HepG2 (cell line): ENCODE measurements at regions not wholly inside any gene's neighbourhood (a gene's known extent, or its start where the extent isn't known, plus 50 kb on each side); places are given as distances from the start of the nearest gene placed in this dataset.

Experiments used
- ATAC-seq: fragments of 200-7000 bp; cut with Tn5 transposase; 3 replicates; pipeline ENCODE4 v1.9.1; 2020; ENCODE audit warnings: mild to moderate bottlenecking, moderate library complexity
- BruUV-seq: library from RNA; stranded (reverse); fragments of 400-500 nt; replicated peaks from 2 replicates; lab custom pipeline; 2021; lab: Mats Ljungman, UMichigan
- CTCF ChIA-PET: fragments of 300-600 bp; formaldehyde crosslinking; extraction: SDS; loops from one replicate; lab custom pipeline; 2021; ENCODE audit warnings: low total read pairs, inconsistent platforms, low intra/inter-chr PET ratio; lab: Yijun Ruan, JAX
- POLR2A ChIA-PET: fragments of 350-600 bp; sonication (Branson Sonifier 250); formaldehyde crosslinking; loops from one replicate; lab custom pipeline; 2020; ENCODE audit warnings: antibody characterized with exemption, inconsistent platforms; lab: Yijun Ruan, JAX
- DNase-seq: peaks from one replicate; pipeline ENCODE4 v3.0.0-alpha.2; 2015; ENCODE audit warnings: low spot score
- FAIRE-seq: peaks from 3 replicates; lab custom pipeline; 2011; peaks lifted over from hg19 to GRCh38; lab: Jason Lieb, UNC
- H2AFZ ChIP-seq: one replicate; pipeline ENCODE4 v1.6.1; 2011; ENCODE audit warnings: low read length, inconsistent platforms
- H3K27ac ChIP-seq: fragments of 300-600 bp; 3 replicates; pipeline ENCODE4 v1.8.0; 2011; ENCODE audit warnings: mixed run types, mild to moderate bottlenecking, mixed read lengths, low read length, inconsistent platforms; ENCODE audit not compliant: insufficient read depth; ENCODE audit errors: extremely low read length
- H3K27me3 ChIP-seq, 2 experiments: fragments of 200-600 bp in 1 of 2; 2 replicates in 1 of 2; 3 replicates in 1 of 2; pipeline versions ENCODE4 v1.6.0 to v1.8.0; 2011; ENCODE audit warnings: low read length in 2 of 2, mild to moderate bottlenecking in 2 of 2, moderate library complexity in 2 of 2, inconsistent platforms in 1 of 2; ENCODE audit not compliant: insufficient read depth in 2 of 2, control insufficient read depth in 1 of 2
- H3K36me3 ChIP-seq, 2 experiments: fragments of 200-600 bp in 1 of 2; replicated peaks in 1 of 2; 2 replicates in 1 of 2; 3 replicates in 1 of 2; pipeline versions ENCODE4 v1.5.1 to v1.8.0; 2011; ENCODE audit warnings: low read length in 2 of 2, inconsistent platforms in 1 of 2; ENCODE audit not compliant: insufficient read depth in 2 of 2, control insufficient read depth in 1 of 2
- H3K4me1 ChIP-seq: 2 replicates; pipeline ENCODE4 v1.5.1; 2012; ENCODE audit warnings: low read length, inconsistent platforms; ENCODE audit not compliant: insufficient read depth
- H3K4me2 ChIP-seq: 2 replicates; pipeline ENCODE4 v1.6.0; 2011; ENCODE audit warnings: low read depth, low read length, inconsistent platforms
- H3K4me3 ChIP-seq, 3 experiments: fragments of 200-600 bp in 1 of 3; sonication (generic), shearing (Covaris generic) in 1 of 3; replicated peaks in 1 of 3; 2 replicates each; pipeline ENCODE4 v1.5.1; 2011 to 2016; ENCODE audit warnings: low read length in 3 of 3, inconsistent platforms in 2 of 3, low read depth in 2 of 3, mild to moderate bottlenecking in 2 of 3, control low read depth in 1 of 3, mixed read lengths in 1 of 3; ENCODE audit not compliant: insufficient read depth in 1 of 3
- H3K79me2 ChIP-seq: one replicate; pipeline ENCODE4 v1.6.1; 2011; ENCODE audit warnings: low read length, inconsistent platforms; ENCODE audit not compliant: insufficient read depth
- H3K9ac ChIP-seq: 2 replicates; pipeline ENCODE4 v1.6.0; 2011; ENCODE audit warnings: mild to moderate bottlenecking, low read depth, low read length, inconsistent platforms; ENCODE audit not compliant: insufficient read depth
- H3K9me3 ChIP-seq: 2 replicates; pipeline ENCODE4 v1.5.1; 2012; ENCODE audit warnings: mild to moderate bottlenecking, low read length
- H4K20me1 ChIP-seq: 2 replicates; pipeline ENCODE4 v1.6.0; 2011; ENCODE audit warnings: inconsistent platforms, mild to moderate bottlenecking, low read length, moderate library complexity; ENCODE audit not compliant: insufficient read depth
- MED1 ChIP-seq: sonication (generic); formaldehyde crosslinking; IDR thresholded peaks from 2 replicates; pipeline ENCODE4 v1.4.0; 2020; ENCODE audit warnings: missing genetic modification reagents
- NFE2L1 ChIP-seq: sonication (generic); formaldehyde crosslinking; IDR thresholded peaks from 2 replicates; pipeline ENCODE4 v1.4.0; 2020; ENCODE audit warnings: missing genetic modification reagents, mild to moderate bottlenecking, borderline replicate concordance
- PCBP1 ChIP-seq: fragments of 200-400 bp; formaldehyde crosslinking; IDR thresholded peaks from 2 replicates; pipeline ENCODE4 v1.6.1; 2017; ENCODE audit warnings: mild to moderate bottlenecking, low read depth, low read length, borderline replicate concordance
- RBM22 ChIP-seq: fragments of 200-400 bp; formaldehyde crosslinking; optimal IDR thresholded peaks from 2 replicates; pipeline ENCODE3; 2017; ENCODE audit warnings: mild to moderate bottlenecking, low read length, moderate library complexity
- SUZ12 ChIP-seq: fragments of 150-350 bp; IDR thresholded peaks from 2 replicates; pipeline ENCODE4 v1.6.1; 2014; ENCODE audit warnings: low read depth, low read length
- ZFP1 ChIP-seq: IDR thresholded peaks from 2 replicates; pipeline ENCODE4 v1.6.1; 2016
- ZNF788 ChIP-seq: sonication (generic); formaldehyde crosslinking; IDR thresholded peaks from 2 replicates; pipeline ENCODE4 v1.5.0; 2020; ENCODE audit warnings: mild to moderate bottlenecking, missing genetic modification reagents, borderline replicate concordance
- WGBS: methylation state at CpG from one replicate; pipeline ENCODE4 v1.1.6; 2017; ENCODE audit warnings: low lambda C conversion rate; 5-methylcytosine and 5-hydroxymethylcytosine counted together
- in situ Hi-C: cut with HindIII; loops from 2 replicates; pipeline ENCODE4 v1.10.0; 2017; ENCODE audit warnings: low pct_unique_long_range_greater_than_20kb; ENCODE audit not compliant: extremely low pct_ligation_motif_present
- intact Hi-C: fragments of 100-400 bp; cut with micrococcal nuclease; formaldehyde crosslinking; loops from one replicate; pipeline ENCODE4 v1.10.0; 2022; ENCODE audit not compliant: unreplicated experiment
- TF ChIP-seq, protein P1 (sequence below): IDR thresholded peaks from 2 replicates; pipeline ENCODE4 v1.6.1; 2016; ENCODE audit warnings: missing compliant biosample characterization, missing genetic modification reagents, borderline replicate concordance
- TF ChIP-seq, protein P2 (sequence below): sonication (generic); formaldehyde crosslinking; IDR thresholded peaks from 2 replicates; pipeline ENCODE4 v1.4.0; 2020; ENCODE audit warnings: missing genetic modification reagents, mild to moderate bottlenecking, borderline replicate concordance
- TF ChIP-seq, protein P3 (sequence below): sonication (generic); formaldehyde crosslinking; conservative IDR thresholded peaks from 2 replicates; pipeline ENCODE4 v1.5.0; 2020; ENCODE audit warnings: missing genetic modification reagents
- TF ChIP-seq, protein P4 (sequence below): sonication (generic); formaldehyde crosslinking; IDR thresholded peaks from 2 replicates; pipeline ENCODE4 v1.5.0; 2020; ENCODE audit warnings: mild to moderate bottlenecking, missing genetic modification reagents

DNA sequence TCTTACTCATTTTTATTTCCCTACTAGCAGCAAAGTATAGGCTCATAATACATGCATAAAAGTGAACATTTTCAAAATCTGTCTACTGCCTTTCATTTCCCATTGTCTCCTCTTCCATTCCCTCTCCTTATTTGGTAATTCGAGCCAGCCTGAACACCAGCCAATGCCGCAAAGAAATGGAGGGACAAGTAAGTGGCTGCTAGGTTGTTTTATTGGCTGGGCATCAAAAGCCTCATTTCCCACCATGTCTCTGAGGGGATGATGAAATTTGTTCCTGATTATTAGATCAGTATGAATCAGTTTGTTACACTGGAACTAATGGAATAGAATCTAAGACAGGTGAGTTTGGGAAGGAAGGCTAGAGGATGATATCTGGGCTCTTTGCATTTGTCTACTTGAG lies 143.5 kb downstream of the KCNA5 start:
- ATAC-seq (no peak), DNase-seq (no peak), FAIRE-seq (no peak)
- H3K4me1 ChIP-seq, result no peaks in the 10 kb centered on the region
- H3K9ac ChIP-seq, result no peak overlapping the region
- H3K36me3 ChIP-seq, result no peaks in the 10 kb centered on the region
- H4K20me1 ChIP-seq, result no peaks in the 10 kb centered on the region
- TF ChIP-seq, protein P1, sequence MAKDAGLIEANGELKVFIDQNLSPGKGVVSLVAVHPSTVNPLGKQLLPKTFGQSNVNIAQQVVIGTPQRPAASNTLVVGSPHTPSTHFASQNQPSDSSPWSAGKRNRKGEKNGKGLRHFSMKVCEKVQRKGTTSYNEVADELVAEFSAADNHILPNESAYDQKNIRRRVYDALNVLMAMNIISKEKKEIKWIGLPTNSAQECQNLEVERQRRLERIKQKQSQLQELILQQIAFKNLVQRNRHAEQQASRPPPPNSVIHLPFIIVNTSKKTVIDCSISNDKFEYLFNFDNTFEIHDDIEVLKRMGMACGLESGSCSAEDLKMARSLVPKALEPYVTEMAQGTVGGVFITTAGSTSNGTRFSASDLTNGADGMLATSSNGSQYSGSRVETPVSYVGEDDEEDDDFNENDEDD (CRISPR knock-in tag), result no peak
- TF ChIP-seq SUZ12 (no peak), RBM22 (no peak), PCBP1 (no peak), MED1 (CRISPR knock-in tag) (no peak), ZFP1 (CRISPR knock-in tag) (no peak), ZNF788 (no peak), NFE2L1 (CRISPR knock-in tag) (no peak)
- TF ChIP-seq, protein P2, sequence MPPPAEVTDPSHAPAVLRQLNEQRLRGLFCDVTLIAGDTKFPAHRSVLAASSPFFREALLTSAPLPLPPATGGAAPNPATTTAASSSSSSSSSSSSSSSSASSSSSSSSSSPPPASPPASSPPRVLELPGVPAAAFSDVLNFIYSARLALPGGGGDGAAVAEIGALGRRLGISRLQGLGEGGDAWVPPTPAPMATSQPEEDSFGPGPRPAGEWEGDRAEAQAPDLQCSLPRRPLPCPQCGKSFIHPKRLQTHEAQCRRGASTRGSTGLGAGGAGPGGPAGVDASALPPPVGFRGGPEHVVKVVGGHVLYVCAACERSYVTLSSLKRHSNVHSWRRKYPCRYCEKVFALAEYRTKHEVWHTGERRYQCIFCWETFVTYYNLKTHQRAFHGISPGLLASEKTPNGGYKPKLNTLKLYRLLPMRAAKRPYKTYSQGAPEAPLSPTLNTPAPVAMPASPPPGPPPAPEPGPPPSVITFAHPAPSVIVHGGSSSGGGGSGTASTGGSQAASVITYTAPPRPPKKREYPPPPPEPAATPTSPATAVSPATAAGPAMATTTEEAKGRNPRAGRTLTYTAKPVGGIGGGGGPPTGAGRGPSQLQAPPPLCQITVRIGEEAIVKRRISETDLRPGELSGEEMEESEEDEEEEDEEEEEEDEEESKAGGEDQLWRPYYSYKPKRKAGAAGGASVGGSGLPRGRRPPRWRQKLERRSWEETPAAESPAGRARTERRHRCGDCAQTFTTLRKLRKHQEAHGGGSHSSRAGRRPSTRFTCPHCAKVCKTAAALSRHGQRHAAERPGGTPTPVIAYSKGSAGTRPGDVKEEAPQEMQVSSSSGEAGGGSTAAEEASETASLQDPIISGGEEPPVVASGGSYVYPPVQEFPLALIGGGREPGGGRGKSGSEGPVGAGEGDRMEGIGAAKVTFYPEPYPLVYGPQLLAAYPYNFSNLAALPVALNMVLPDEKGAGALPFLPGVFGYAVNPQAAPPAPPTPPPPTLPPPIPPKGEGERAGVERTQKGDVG (CRISPR knock-in tag), result no peak
- TF ChIP-seq, protein P3, sequence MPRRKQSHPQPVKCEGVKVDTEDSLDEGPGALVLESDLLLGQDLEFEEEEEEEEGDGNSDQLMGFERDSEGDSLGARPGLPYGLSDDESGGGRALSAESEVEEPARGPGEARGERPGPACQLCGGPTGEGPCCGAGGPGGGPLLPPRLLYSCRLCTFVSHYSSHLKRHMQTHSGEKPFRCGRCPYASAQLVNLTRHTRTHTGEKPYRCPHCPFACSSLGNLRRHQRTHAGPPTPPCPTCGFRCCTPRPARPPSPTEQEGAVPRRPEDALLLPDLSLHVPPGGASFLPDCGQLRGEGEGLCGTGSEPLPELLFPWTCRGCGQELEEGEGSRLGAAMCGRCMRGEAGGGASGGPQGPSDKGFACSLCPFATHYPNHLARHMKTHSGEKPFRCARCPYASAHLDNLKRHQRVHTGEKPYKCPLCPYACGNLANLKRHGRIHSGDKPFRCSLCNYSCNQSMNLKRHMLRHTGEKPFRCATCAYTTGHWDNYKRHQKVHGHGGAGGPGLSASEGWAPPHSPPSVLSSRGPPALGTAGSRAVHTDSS (CRISPR knock-in tag), result no peak
- TF ChIP-seq, protein P4, sequence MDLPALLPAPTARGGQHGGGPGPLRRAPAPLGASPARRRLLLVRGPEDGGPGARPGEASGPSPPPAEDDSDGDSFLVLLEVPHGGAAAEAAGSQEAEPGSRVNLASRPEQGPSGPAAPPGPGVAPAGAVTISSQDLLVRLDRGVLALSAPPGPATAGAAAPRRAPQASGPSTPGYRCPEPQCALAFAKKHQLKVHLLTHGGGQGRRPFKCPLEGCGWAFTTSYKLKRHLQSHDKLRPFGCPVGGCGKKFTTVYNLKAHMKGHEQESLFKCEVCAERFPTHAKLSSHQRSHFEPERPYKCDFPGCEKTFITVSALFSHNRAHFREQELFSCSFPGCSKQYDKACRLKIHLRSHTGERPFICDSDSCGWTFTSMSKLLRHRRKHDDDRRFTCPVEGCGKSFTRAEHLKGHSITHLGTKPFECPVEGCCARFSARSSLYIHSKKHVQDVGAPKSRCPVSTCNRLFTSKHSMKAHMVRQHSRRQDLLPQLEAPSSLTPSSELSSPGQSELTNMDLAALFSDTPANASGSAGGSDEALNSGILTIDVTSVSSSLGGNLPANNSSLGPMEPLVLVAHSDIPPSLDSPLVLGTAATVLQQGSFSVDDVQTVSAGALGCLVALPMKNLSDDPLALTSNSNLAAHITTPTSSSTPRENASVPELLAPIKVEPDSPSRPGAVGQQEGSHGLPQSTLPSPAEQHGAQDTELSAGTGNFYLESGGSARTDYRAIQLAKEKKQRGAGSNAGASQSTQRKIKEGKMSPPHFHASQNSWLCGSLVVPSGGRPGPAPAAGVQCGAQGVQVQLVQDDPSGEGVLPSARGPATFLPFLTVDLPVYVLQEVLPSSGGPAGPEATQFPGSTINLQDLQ (CRISPR knock-in tag), result no peak
- H3K4me3 ChIP-seq, result no peak overlapping the region
- in situ Hi-C loops, result no loop called here
- ChIA-PET POLR2A (no interaction called here), CTCF (no interaction called here)
- no peak overlapping the region for H3K4me2 ChIP-seq
- intact Hi-C loops, result no loop called here
- H3K79me2 ChIP-seq, result no peaks in the 10 kb centered on the region
- H3K27ac ChIP-seq, result no peak overlapping the region
- no peaks in the 10 kb centered on the region for H3K9me3 ChIP-seq
- H2AFZ ChIP-seq, result no peak overlapping the region
- 27% methylated on average over 2 of the region's 2 CpGs for WGBS
- H3K27me3 ChIP-seq, result peaks cover 3% of the 10 kb centered on the region in 2 experiments; a peak in 3 of 5 replicates
- BruUV-seq, result no TSS peak
